ENCODE measurements at regions not wholly inside any gene's neighbourhood (a gene's known extent, or its start where the extent isn't known, plus 50 kb on each side); places are given as distances from the start of the nearest gene placed in this dataset.

GRCh38 chr1:106754957-106755356 is 301.5 kb upstream of the PRMT6 start:
- Histone ChIP-seq H4K20me1 (no peaks in the 10 kb centered on the region), H3K36me3 (no peaks in the 10 kb centered on the region), H3K27me3 (no peaks in the 10 kb centered on the region), H3K4me1 (no peaks in the 10 kb centered on the region), H3K4me3 (no peak overlapping the region), H3K4me2 (no peak overlapping the region), H3K9me3 (replicated peaks in 1 of 11) (no peaks in the 10 kb centered on the region), H3K9ac (no peak overlapping the region), H3K27ac (no peak overlapping the region)
- no peak for TF ChIP-seq Cebpa-rat (IDR thresholded peaks at IDR 0.05)

- Histone ChIP-seq H3K9me3 (replicated peaks in 1 of 11) (no peaks in the 10 kb centered on the region), H3K27ac (no peak overlapping the region)
- no peak for TF ChIP-seq Cebpa-rat (IDR thresholded peaks at IDR 0.05)
These were observed 300.6 kb upstream of the PRMT6 start for GRCh38 chr1:106755682-106756406.

GRCh38 chr1:106756752-106757151 is 299.7 kb upstream of the PRMT6 start:
- Histone ChIP-seq H3K36me3 (no peaks in the 10 kb centered on the region), H3K27me3 (no peaks in the 10 kb centered on the region), H3K4me3 (no peak overlapping the region), H3K4me1 (no peaks in the 10 kb centered on the region), H3K4me2 (no peak overlapping the region), H3K9me3 (replicated peaks in 1 of 11) (no peaks in the 10 kb centered on the region), H3K27ac (no peak overlapping the region), H3K9ac (no peak overlapping the region), H4K20me1 (no peaks in the 10 kb centered on the region)
- TF ChIP-seq Cebpa-rat (IDR thresholded peaks at IDR 0.05): no peak

More at GRCh38 chr1:106755682-106756406, 300.6 kb upstream of the PRMT6 start:
- Histone ChIP-seq H3K27me3 (no peaks in the 10 kb centered on the region), H3K9ac (no peak overlapping the region), H3K36me3 (no peaks in the 10 kb centered on the region), H3K4me1 (no peaks in the 10 kb centered on the region), H3K4me3 (no peak overlapping the region), H3K4me2 (no peak overlapping the region), H4K20me1 (no peaks in the 10 kb centered on the region)

- Histone ChIP-seq H3K4me2 (no peak overlapping the region), H3K27ac (no peak overlapping the region), H3K9me3 (replicated peaks in 1 of 11) (peaks cover 0 to 4% (median under 1%) of the 10 kb centered on the region in 11 experiments; a peak in 4 of 22 replicates), H3K27me3 (no peaks in the 10 kb centered on the region), H3K9ac (no peak overlapping the region), H3K4me3 (no peak overlapping the region), H3K4me1 (no peaks in the 10 kb centered on the region), H4K20me1 (no peaks in the 10 kb centered on the region), H3K36me3 (no peaks in the 10 kb centered on the region)
- no peak for TF ChIP-seq Cebpa-rat (IDR thresholded peaks at IDR 0.05)
These were observed 288.4 kb upstream of the PRMT6 start for GRCh38 chr1:106768077-106768476.

DNA sequence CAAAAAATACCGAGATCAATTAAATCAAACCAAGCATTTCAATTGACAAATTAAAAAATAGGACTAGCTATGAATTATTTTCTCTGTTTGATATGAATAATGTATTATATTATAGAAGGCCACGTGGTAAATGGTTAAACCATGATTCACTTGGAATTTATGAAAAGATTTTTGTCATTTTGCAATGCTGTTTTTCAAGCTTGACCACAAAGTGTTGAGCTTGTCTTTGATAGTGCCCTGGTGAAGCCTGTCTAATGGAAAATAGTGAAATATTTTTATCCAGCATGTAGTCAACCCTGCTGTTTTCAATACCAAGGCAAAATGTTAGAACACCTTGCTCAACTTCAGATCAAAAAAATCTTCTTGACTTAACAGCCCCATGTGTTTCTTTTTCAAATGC is 288.0 kb upstream of the PRMT6 start:
- Histone ChIP-seq H3K4me3 (no peak overlapping the region), H3K4me2 (no peak overlapping the region), H3K27me3 (no peaks in the 10 kb centered on the region), H3K4me1 (no peaks in the 10 kb centered on the region), H3K36me3 (no peaks in the 10 kb centered on the region), H3K9me3 (replicated peaks in 1 of 11) (peaks cover 0 to 8% (median 5%) of the 10 kb centered on the region in 11 experiments; a peak in 6 of 22 replicates), H4K20me1 (no peaks in the 10 kb centered on the region), H3K27ac (no peak overlapping the region), H3K9ac (no peak overlapping the region)
- no peak for TF ChIP-seq Cebpa-rat (IDR thresholded peaks at IDR 0.05)

DNA sequence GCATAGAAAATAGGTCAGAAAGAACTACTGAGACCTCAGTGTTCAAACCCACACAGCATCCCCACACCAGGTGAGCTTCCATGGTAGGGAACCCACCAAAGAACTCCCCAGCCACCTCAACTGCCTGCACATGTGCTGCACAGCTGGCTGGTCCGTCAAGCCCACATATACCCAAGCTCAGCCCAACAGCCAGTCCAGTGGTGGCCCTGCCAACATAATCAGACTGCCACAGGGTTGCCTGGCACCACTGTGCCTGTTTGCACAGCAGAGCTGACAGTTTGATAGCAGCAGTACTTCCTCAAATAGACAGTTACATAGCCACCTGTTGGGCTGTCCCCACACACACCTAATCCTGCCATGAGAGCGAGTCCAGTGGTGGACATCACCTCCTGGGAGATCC is 283.3 kb upstream of the PRMT6 start:
- Histone ChIP-seq H3K27me3 (no peaks in the 10 kb centered on the region), H3K4me3 (no peak overlapping the region), H3K36me3 (no peaks in the 10 kb centered on the region), H3K27ac (no peak overlapping the region), H3K4me1 (no peaks in the 10 kb centered on the region), H3K9ac (no peak overlapping the region), H3K4me2 (no peak overlapping the region), H3K9me3 (replicated peaks in 1 of 11) (peaks cover 6 to 20% (median 11%) of the 10 kb centered on the region in 11 experiments; a peak in 11 of 22 replicates), H4K20me1 (no peaks in the 10 kb centered on the region)
- TF ChIP-seq Cebpa-rat (IDR thresholded peaks at IDR 0.05): no peak

DNA sequence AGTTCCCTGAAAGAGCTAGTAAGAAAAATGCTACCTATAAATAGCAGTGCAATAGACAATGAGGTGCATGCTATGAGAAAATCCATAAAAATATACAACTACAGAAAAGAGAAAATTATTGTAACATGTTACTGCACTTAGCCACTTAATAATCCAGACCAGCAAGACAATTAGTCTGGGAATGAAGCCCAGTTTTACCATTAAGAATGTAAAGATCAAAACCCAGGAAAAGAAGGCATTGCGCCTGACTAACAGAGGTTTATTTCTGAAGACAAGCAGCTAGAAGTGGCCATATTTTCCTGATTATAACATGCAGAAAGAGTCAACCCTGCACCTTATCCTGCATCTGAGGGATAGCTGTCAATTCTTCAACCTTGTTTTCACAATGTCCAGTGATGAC is 276.4 kb upstream of the PRMT6 start:
- H3K36me3 ChIP-seq: no peaks in the 10 kb centered on the region
- no peaks in the 10 kb centered on the region for H3K27me3 ChIP-seq
- no peak overlapping the region for H3K27ac ChIP-seq
- TF ChIP-seq Cebpa-rat (IDR thresholded peaks at IDR 0.05): no peak
- no peaks in the 10 kb centered on the region for H3K4me1 ChIP-seq
- no peaks in the 10 kb centered on the region for H4K20me1 ChIP-seq
- peaks cover 0 to under 1% (median 0%) of the 10 kb centered on the region in 11 experiments; a peak in 1 of 22 replicates for H3K9me3 ChIP-seq (replicated peaks in 1 of 11)
- no peak overlapping the region for H3K4me3 ChIP-seq
- H3K9ac ChIP-seq: no peak overlapping the region
- no peak overlapping the region for H3K4me2 ChIP-seq

DNA sequence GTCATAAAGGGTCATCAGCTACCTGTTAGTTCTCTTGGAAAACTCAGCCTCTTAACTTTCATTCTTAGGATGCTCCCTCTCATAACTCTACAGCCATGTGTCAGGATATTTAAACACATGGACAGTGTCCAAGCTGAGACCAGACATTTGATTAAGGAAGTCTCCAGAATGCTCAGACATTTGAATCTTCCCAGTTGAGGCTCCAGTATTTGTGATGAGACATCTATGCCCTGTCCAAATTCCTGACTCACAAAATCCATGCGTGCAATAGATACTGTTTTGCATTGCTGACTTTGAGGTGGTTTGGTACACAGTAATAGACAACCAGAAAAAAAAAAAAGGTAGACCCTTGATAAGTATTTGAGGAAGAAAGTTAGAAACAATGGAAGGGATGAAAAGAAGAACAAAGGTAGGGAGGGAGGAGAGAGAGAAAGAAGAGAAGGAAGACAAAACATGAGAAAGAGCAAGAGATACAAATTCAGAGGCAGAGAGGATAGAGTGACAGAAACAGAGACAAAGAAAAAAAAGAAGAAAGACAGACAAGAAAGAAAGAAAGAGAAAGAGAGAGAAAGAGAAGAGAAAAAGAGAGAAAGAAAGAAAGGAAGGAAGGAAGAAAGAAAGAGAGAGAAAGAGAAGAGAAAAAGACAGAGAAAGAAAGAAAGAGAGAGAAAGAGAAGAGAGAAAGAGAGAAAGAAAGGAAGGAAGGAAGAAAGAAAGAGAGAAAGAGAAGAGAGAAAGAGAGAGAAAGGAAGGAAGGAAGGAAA is 275.5 kb upstream of the PRMT6 start:
- no peaks in the 10 kb centered on the region for H3K4me1 ChIP-seq
- no peak overlapping the region for H3K4me2 ChIP-seq
- no peak for TF ChIP-seq Cebpa-rat (IDR thresholded peaks at IDR 0.05)
- H3K27me3 ChIP-seq: no peaks in the 10 kb centered on the region
- H3K27ac ChIP-seq: no peak overlapping the region
- no peak overlapping the region for H3K9ac ChIP-seq
- H4K20me1 ChIP-seq: no peaks in the 10 kb centered on the region
- no peaks in the 10 kb centered on the region for H3K9me3 ChIP-seq (replicated peaks in 1 of 11)
- H3K4me3 ChIP-seq: no peak overlapping the region
- H3K36me3 ChIP-seq: no peaks in the 10 kb centered on the region

DNA sequence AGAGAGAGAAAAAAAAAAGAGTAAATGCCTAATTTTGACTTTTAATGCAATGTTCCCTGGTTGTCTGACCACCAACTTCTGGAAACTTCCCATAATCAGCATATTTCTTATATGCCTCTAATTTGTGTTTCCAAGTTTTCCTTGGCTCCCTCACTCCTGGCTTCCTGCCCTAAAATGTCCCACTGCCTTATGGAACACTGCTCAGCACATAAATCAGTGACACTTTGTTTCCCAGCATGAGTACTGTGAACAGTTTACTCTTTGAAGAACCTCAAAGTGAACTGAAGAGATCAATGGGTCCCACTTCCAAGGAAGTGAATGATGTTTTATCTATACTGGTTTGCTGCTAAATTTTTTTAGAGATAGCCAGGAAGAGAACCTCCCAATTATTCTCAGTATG is 271.3 kb upstream of the PRMT6 start:
- Histone ChIP-seq H3K9ac (no peak overlapping the region), H3K27ac (no peak overlapping the region), H3K36me3 (no peaks in the 10 kb centered on the region), H3K4me3 (no peak overlapping the region), H4K20me1 (no peaks in the 10 kb centered on the region), H3K9me3 (replicated peaks in 1 of 11) (no peaks in the 10 kb centered on the region), H3K4me1 (no peaks in the 10 kb centered on the region), H3K4me2 (no peak overlapping the region), H3K27me3 (no peaks in the 10 kb centered on the region)
- TF ChIP-seq Cebpa-rat (IDR thresholded peaks at IDR 0.05): no peak

DNA sequence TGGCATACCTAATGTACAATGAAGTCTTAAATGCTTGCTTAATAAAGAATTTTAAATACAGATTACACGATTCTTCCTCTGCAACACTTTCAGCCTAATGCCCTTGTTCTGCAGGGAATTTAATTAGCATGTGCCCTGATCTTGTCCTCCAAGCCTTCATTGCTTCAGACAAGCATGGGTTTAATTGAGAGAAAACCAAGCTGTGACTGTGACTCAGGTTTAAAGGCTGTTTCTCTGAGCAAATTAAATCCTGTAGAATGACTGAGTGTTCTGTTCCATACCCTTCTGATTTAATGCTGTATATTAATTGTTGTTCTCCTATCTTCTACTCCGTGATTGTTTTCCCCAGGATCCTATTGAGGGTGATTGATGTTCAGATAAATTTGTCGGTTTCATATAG is 269.0 kb upstream of the PRMT6 start:
- H3K9me3 ChIP-seq (replicated peaks in 1 of 11): no peaks in the 10 kb centered on the region
- no peaks in the 10 kb centered on the region for H3K27me3 ChIP-seq
- no peak overlapping the region for H3K9ac ChIP-seq
- TF ChIP-seq Cebpa-rat (IDR thresholded peaks at IDR 0.05): no peak
- no peak overlapping the region for H3K27ac ChIP-seq
- no peak overlapping the region for H3K4me2 ChIP-seq
- no peaks in the 10 kb centered on the region; a peak in 1 of 22 replicates for H4K20me1 ChIP-seq
- H3K4me1 ChIP-seq: no peaks in the 10 kb centered on the region
- H3K36me3 ChIP-seq: no peaks in the 10 kb centered on the region
- no peak overlapping the region for H3K4me3 ChIP-seq
